ENCODE measurements at regions not wholly inside any gene's neighbourhood (a gene's known extent, or its start where the extent isn't known, plus 50 kb on each side); places are given as distances from the start of the nearest gene placed in this dataset.
A peak's percentile ranks its signal among the peaks of the same experiment; 100 is the strongest.

GRCh38 chr14:43313719-43314118 lies 1193.4 kb downstream of the FSCB start:
- ChIA-PET POLR2A (ENCODE audit: unreplicated experiment) (interaction anchor here (0.6 kb wide), 1 partner anchor 88 kb away, joined by 3 read pairs; no protein-coding TSS in a partner anchor), CTCF (no interaction called here)
- Histone ChIP-seq H3K9ac (ENCODE audit: low read length) (no peak overlapping the region), H3K9me2 (replicated peaks; ENCODE audit: low read length) (no peaks in the 10 kb centered on the region), H3K36me3 (ENCODE audit: low read depth, low read length) (no peaks in the 10 kb centered on the region), H3K4me1 (ENCODE audit: insufficient read depth, low read length) (peaks cover 21% of the 10 kb centered on the region), H2AFZ (ENCODE audit: low read length) (no peak overlapping the region), H3K4me2 (ENCODE audit: low read length) (peak overlapping the region; percentile 28; the same call in 1 of the 2 replicates), H3K27me3 (ENCODE audit: low read length) (no peaks in the 10 kb centered on the region), H4K20me1 (ENCODE audit: low read length) (no peaks in the 10 kb centered on the region), H3F3A (ENCODE audit: low read length, unreplicated experiment) (no peaks in the 10 kb centered on the region), H3K9me3 (ENCODE audit: low read length) (no peaks in the 10 kb centered on the region), H3K27ac (ENCODE audit: low read length) (peak overlapping the region; percentile 48), H3K4me3 (ENCODE audit: low read length) (no peak overlapping the region), H3K79me2 (ENCODE audit: low read length) (no peaks in the 10 kb centered on the region)
- peak; percentile 63 for DNase-seq
- intact Hi-C loops (cut with micrococcal nuclease), result loop anchor here (2.0 to 10.0 kb wide), 2 partner anchors 151 to 369 kb away; no protein-coding TSS in a partner anchor
- peak; percentile 76 for ATAC-seq
- no peak for TF ChIP-seq CTCF (conservative IDR thresholded peaks at IDR 0.05; ENCODE audit: low read depth, low read length)
- TF ChIP-seq EZH2 (IDR thresholded peaks at IDR 0.05; ENCODE audit: low read length, unreplicated experiment), result no peak
- TF ChIP-seq EZH2phosphoT487 (IDR thresholded peaks at IDR 0.05; ENCODE audit: borderline replicate concordance, low read length), result no peak
- no TSS peak for BruUV-seq (replicated peaks)

DNA sequence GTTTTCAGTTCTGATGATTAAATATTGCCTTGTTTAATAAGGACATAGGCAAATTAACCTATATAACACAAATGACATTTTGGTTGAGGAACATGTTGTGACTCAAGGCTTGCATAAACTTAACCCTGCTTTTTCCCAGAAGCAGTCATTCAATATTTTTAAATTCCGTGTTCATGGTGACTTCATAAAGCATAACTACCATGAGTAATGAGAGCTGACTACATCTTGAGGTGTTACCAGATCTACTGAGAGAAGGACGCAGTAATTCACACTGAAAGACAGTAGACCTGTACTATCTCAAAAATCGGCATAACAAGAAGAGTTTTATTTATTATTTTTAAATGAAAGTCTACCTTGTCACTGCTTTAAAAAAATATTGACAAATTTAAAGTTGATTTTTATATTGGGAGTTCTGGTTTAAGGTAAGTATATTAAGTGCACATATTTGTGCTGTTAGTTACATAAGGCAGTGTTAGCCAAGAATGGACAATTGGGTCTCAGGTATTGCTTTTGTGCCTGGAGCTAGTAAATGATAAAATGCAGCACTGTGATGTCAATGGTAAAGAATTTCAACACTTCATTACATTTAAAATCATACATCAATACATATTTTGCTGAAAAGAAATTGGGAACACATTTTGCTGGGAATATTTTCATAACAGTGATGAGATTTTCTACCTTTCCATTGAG lies 1198.5 kb downstream of the FSCB start:
- BruUV-seq (replicated peaks), result no TSS peak

More for the DNA sequence above, 1198.5 kb downstream of the FSCB start:
- Histone ChIP-seq H3K4me2 (ENCODE audit: low read length) (no peak overlapping the region), H3K4me1 (ENCODE audit: insufficient read depth, low read length) (peaks cover 8% of the 10 kb centered on the region), H3K36me3 (ENCODE audit: low read depth, low read length) (no peaks in the 10 kb centered on the region), H3F3A (ENCODE audit: low read length, unreplicated experiment) (no peaks in the 10 kb centered on the region), H3K9ac (ENCODE audit: low read length) (no peak overlapping the region), H3K27ac (ENCODE audit: low read length) (no peak overlapping the region), H3K4me3 (ENCODE audit: low read length) (no peak overlapping the region), H3K27me3 (ENCODE audit: low read length) (no peaks in the 10 kb centered on the region), H2AFZ (ENCODE audit: low read length) (no peak overlapping the region), H3K9me3 (ENCODE audit: low read length) (no peaks in the 10 kb centered on the region), H3K9me2 (replicated peaks; ENCODE audit: low read length) (no peaks in the 10 kb centered on the region), H3K79me2 (ENCODE audit: low read length) (no peaks in the 10 kb centered on the region), H4K20me1 (ENCODE audit: low read length) (no peaks in the 10 kb centered on the region)
- DNase-seq (peak; percentile 37), ATAC-seq (no peak)
- CTCF ChIA-PET, result no interaction called here
- TF ChIP-seq EZH2phosphoT487 (IDR thresholded peaks at IDR 0.05; ENCODE audit: borderline replicate concordance, low read length) (no peak), CTCF (conservative IDR thresholded peaks at IDR 0.05; ENCODE audit: low read depth, low read length) (no peak), EZH2 (IDR thresholded peaks at IDR 0.05; ENCODE audit: low read length, unreplicated experiment) (no peak)
- intact Hi-C loops (cut with micrococcal nuclease), result no loop called here
- POLR2A ChIA-PET (ENCODE audit: unreplicated experiment), result no interaction called here

All from PC-3 (cell line).